ENCODE measurements at regions not wholly inside any gene's neighbourhood (a gene's known extent, or its start where the extent isn't known, plus 50 kb on each side); places are given as distances from the start of the nearest gene placed in this dataset.
"Not testable (repeated sequence)": the region's sequence is repeated elsewhere in the genome, so short reads cannot be mapped to it uniquely, and the experiment has no call there.

- no peak for TF ChIP-seq SETDB1 (IDR thresholded peaks at IDR 0.05; ENCODE audit: insufficient read length, low read length)
Measured at GRCh38 chr3:181604267-181604666, 107.5 kb upstream of the SOX2 start (continued).

GRCh38 chr3:181596126-181596525 is 115.6 kb upstream of the SOX2 start:
- H3K9me3 ChIP-seq (ENCODE audit: control insufficient read depth, insufficient read depth, low read depth, low read length), result no peaks in the 10 kb centered on the region
- ChIA-PET POLR2A (no interaction called here), CTCF (no interaction called here)
- H3K36me3 ChIP-seq (ENCODE audit: control insufficient read depth in 2 of 2, insufficient read depth in 1 of 2, low read length in 2 of 2), result no peaks in the 10 kb centered on the region
- no peaks in the 10 kb centered on the region for H3K4me1 ChIP-seq (ENCODE audit: control insufficient read depth, insufficient read depth, low read length)
- TF ChIP-seq ZNF701 (tag by site-specific recombination; IDR thresholded peaks at IDR 0.05) (no peak), ZNF311 (tag by site-specific recombination; IDR thresholded peaks at IDR 0.05; ENCODE audit: borderline replicate concordance) (no peak), ZSCAN30 (tag by site-specific recombination; IDR thresholded peaks at IDR 0.05) (no peak), ZBTB48 (tag by site-specific recombination; IDR thresholded peaks at IDR 0.05) (no peak), ZBTB49 (tag by site-specific recombination; IDR thresholded peaks at IDR 0.05; ENCODE audit: low read depth) (no peak), ZNF18 (tag by site-specific recombination; IDR thresholded peaks at IDR 0.05) (no peak), ZNF19 (tag by site-specific recombination; IDR thresholded peaks at IDR 0.05; ENCODE audit: low read depth) (no peak), ZNF776 (tag by site-specific recombination; IDR thresholded peaks at IDR 0.05; ENCODE audit: borderline replicate concordance) (no peak), ZNF530 (tag by site-specific recombination; IDR thresholded peaks at IDR 0.05; ENCODE audit: low read depth) (no peak), SP7 (tag by site-specific recombination; IDR thresholded peaks at IDR 0.05) (no peak), ZNF341 (tag by site-specific recombination; IDR thresholded peaks at IDR 0.05; ENCODE audit: low read depth) (no peak), ZEB2 (tag by site-specific recombination; IDR thresholded peaks at IDR 0.05) (no peak), ZNF148 (tag by site-specific recombination; IDR thresholded peaks at IDR 0.05; ENCODE audit: borderline replicate concordance) (no peak)
- H3K4me3 ChIP-seq (ENCODE audit: low read depth, low read length), result no peak overlapping the region
- H3K27ac ChIP-seq (ENCODE audit: extremely low read depth, low read depth, low read length), result no peak overlapping the region

- H3K4me1 ChIP-seq (ENCODE audit: control insufficient read depth, insufficient read depth, low read length); POLR2A ChIA-PET; H3K4me3 ChIP-seq (ENCODE audit: low read depth, low read length); CTCF ChIA-PET; H3K36me3 ChIP-seq (ENCODE audit: control insufficient read depth in 2 of 2, insufficient read depth in 1 of 2, low read length in 2 of 2); H3K9me3 ChIP-seq (ENCODE audit: control insufficient read depth, insufficient read depth, low read depth, low read length); H3K27ac ChIP-seq (ENCODE audit: extremely low read depth, low read depth, low read length): not testable (repeated sequence)
Measured at GRCh38 chr3:181590939-181591338, 120.8 kb upstream of the SOX2 start.

- CTCF ChIA-PET, result interaction anchor here (0.7 kb wide), 1 partner anchor 303 kb away, joined by 3 read pairs; no protein-coding TSS in a partner anchor
- H3K27ac ChIP-seq (ENCODE audit: extremely low read depth, low read depth, low read length), result no peak overlapping the region
- H3K4me1 ChIP-seq (ENCODE audit: control insufficient read depth, insufficient read depth, low read length), result no peaks in the 10 kb centered on the region
- no peak overlapping the region for H3K4me3 ChIP-seq (ENCODE audit: low read depth, low read length)
- POLR2A ChIA-PET, result interaction anchor here (0.7 kb wide), 1 partner anchor 82 kb away, joined by 7 read pairs; no protein-coding TSS in a partner anchor
- no peaks in the 10 kb centered on the region for H3K36me3 ChIP-seq (ENCODE audit: control insufficient read depth in 2 of 2, insufficient read depth in 1 of 2, low read length in 2 of 2)
- no peaks in the 10 kb centered on the region for H3K9me3 ChIP-seq (ENCODE audit: control insufficient read depth, insufficient read depth, low read depth, low read length)
- no peak for TF ChIP-seq ZNF114 (tag by site-specific recombination; IDR thresholded peaks at IDR 0.05)
- no peak for TF ChIP-seq ZNF138 (tag by site-specific recombination; IDR thresholded peaks at IDR 0.05; ENCODE audit: borderline replicate concordance)
- no peak for TF ChIP-seq ZNF561 (tag by site-specific recombination; IDR thresholded peaks at IDR 0.05; ENCODE audit: borderline replicate concordance)
- TF ChIP-seq ZBTB8A (tag by site-specific recombination; IDR thresholded peaks at IDR 0.05), result no peak
- no peak for TF ChIP-seq ZNF423 (tag by site-specific recombination; IDR thresholded peaks at IDR 0.05)
- TF ChIP-seq ZNF24 (tag by site-specific recombination; IDR thresholded peaks at IDR 0.05), result no peak
- no peak for TF ChIP-seq SP2 (tag by site-specific recombination; IDR thresholded peaks at IDR 0.05)
- TF ChIP-seq TCF7L2 (IDR thresholded peaks at IDR 0.05; ENCODE audit: borderline replicate concordance, low read depth, low read length), result no peak
- no peak for TF ChIP-seq OVOL3 (tag by site-specific recombination; IDR thresholded peaks at IDR 0.05)
Measured at GRCh38 chr3:181582619-181583018, 129.1 kb upstream of the SOX2 start.

Measured in HEK293 (cell line).